Femur (tissue), 1 donor: ENCODE measurements at regions not wholly inside any gene's neighbourhood (a gene's known extent, or its start where the extent isn't known, plus 50 kb on each side); places are given as distances from the start of the nearest gene placed in this dataset.
"Not testable (repeated sequence)": the region's sequence is repeated elsewhere in the genome, so short reads cannot be mapped to it uniquely, and the experiment has no call there.

Source experiments
- DNase-seq: peaks from one replicate; pipeline ENCODE4 v3.0.0-alpha.2; 2017

- DNase-seq, result no peak
These were observed 261.5 kb upstream of the ADGRL3 start for GRCh38 chr4:60938621-60939020.

- DNase-seq, result no peak
These were observed 256.1 kb upstream of the ADGRL3 start for GRCh38 chr4:60944060-60944459.

- DNase-seq, result no peak
These were observed 254.5 kb upstream of the ADGRL3 start for GRCh38 chr4:60945641-60946040.

- DNase-seq, result no peak
These were observed 252.1 kb upstream of the ADGRL3 start for GRCh38 chr4:60948008-60948407.

GRCh38 chr4:60952921-60953320 is 247.2 kb upstream of the ADGRL3 start:
- no peak for DNase-seq

GRCh38 chr4:60953826-60954225 is 246.3 kb upstream of the ADGRL3 start:
- no peak for DNase-seq

GRCh38 chr4:60962286-60962685 is 237.8 kb upstream of the ADGRL3 start:
- DNase-seq, result no peak

GRCh38 chr4:60981534-60981933 is 218.6 kb upstream of the ADGRL3 start:
- no peak for DNase-seq

- DNase-seq, result no peak
These were observed 211.0 kb upstream of the ADGRL3 start for GRCh38 chr4:60989141-60989540.

GRCh38 chr4:60992037-60992436 is 208.1 kb upstream of the ADGRL3 start:
- DNase-seq, result no peak

GRCh38 chr4:61003301-61003700 is 196.8 kb upstream of the ADGRL3 start:
- DNase-seq, result no peak

- no peak for DNase-seq
These were observed 195.4 kb upstream of the ADGRL3 start for GRCh38 chr4:61004651-61005170.

GRCh38 chr4:61011051-61011450 is 189.1 kb upstream of the ADGRL3 start:
- no peak for DNase-seq

- not testable (repeated sequence) for DNase-seq
These were observed 188.2 kb upstream of the ADGRL3 start for GRCh38 chr4:61011936-61012335.

- no peak for DNase-seq
These were observed 175.5 kb upstream of the ADGRL3 start for GRCh38 chr4:61024610-61025009.

GRCh38 chr4:61027939-61028338 is 172.2 kb upstream of the ADGRL3 start:
- no peak for DNase-seq

- no peak for DNase-seq
These were observed 163.9 kb upstream of the ADGRL3 start for GRCh38 chr4:61036071-61036684.

GRCh38 chr4:61041527-61041926 is 158.6 kb upstream of the ADGRL3 start:
- no peak for DNase-seq

GRCh38 chr4:61044837-61045236 is 155.3 kb upstream of the ADGRL3 start:
- DNase-seq, result no peak

GRCh38 chr4:61049018-61049417 is 151.1 kb upstream of the ADGRL3 start:
- no peak for DNase-seq

- no peak for DNase-seq
These were observed 132.7 kb upstream of the ADGRL3 start for GRCh38 chr4:61067381-61067780.

- no peak for DNase-seq
These were observed 132.1 kb upstream of the ADGRL3 start for GRCh38 chr4:61068060-61068459.

GRCh38 chr4:61068745-61069144 is 131.4 kb upstream of the ADGRL3 start:
- no peak for DNase-seq

GRCh38 chr4:61070269-61070668 is 129.9 kb upstream of the ADGRL3 start:
- no peak for DNase-seq

GRCh38 chr4:61079427-61079826 is 120.7 kb upstream of the ADGRL3 start:
- no peak for DNase-seq
